ENCODE measurements at regions not wholly inside any gene's neighbourhood (a gene's known extent, or its start where the extent isn't known, plus 50 kb on each side); places are given as distances from the start of the nearest gene placed in this dataset.
A peak's percentile ranks its signal among the peaks of the same experiment; 100 is the strongest.
"Not testable (repeated sequence)": the region's sequence is repeated elsewhere in the genome, so short reads cannot be mapped to it uniquely, and the experiment has no call there.

- no peak for DNase-seq (ENCODE audit: low read depth in 2 of 2)
- no peak for TF ChIP-seq CTCF (IDR thresholded peaks at IDR 0.05; ENCODE audit: low read depth, low read length)
- H3K4me3 ChIP-seq (replicated peaks in 1 of 2; ENCODE audit: low read depth in 2 of 2, low read length in 2 of 2), result no peak overlapping the region
Measured at GRCh38 chr2:183543222-183543621, 419.0 kb downstream of the NUP35 start.

GRCh38 chr2:183543731-183544130 is 419.5 kb downstream of the NUP35 start:
- no peak overlapping the region for H3K4me3 ChIP-seq (replicated peaks in 1 of 2; ENCODE audit: low read depth in 2 of 2, low read length in 2 of 2)
- TF ChIP-seq CTCF (IDR thresholded peaks at IDR 0.05; ENCODE audit: low read depth, low read length), result no peak
- DNase-seq (ENCODE audit: low read depth in 2 of 2), result no peak

GRCh38 chr2:183546560-183547350 is 422.5 kb downstream of the NUP35 start:
- H3K4me3 ChIP-seq (replicated peaks in 1 of 2; ENCODE audit: low read depth in 2 of 2, low read length in 2 of 2); DNase-seq (ENCODE audit: low read depth in 2 of 2): not testable (repeated sequence)

GRCh38 chr2:183552716-183553115 is 428.5 kb downstream of the NUP35 start:
- TF ChIP-seq CTCF (IDR thresholded peaks at IDR 0.05; ENCODE audit: low read depth, low read length), result no peak
- no peak for DNase-seq (ENCODE audit: low read depth in 2 of 2)
- H3K4me3 ChIP-seq (replicated peaks in 1 of 2; ENCODE audit: low read depth in 2 of 2, low read length in 2 of 2), result no peak overlapping the region

- H3K4me3 ChIP-seq (replicated peaks in 1 of 2; ENCODE audit: low read depth in 2 of 2, low read length in 2 of 2), result no peak overlapping the region
- no peak for TF ChIP-seq CTCF (IDR thresholded peaks at IDR 0.05; ENCODE audit: low read depth, low read length)
- DNase-seq (ENCODE audit: low read depth in 2 of 2), result no peak
Measured at GRCh38 chr2:183564726-183565125, 440.5 kb downstream of the NUP35 start.

GRCh38 chr2:183575481-183575880 is 451.2 kb downstream of the NUP35 start:
- DNase-seq (ENCODE audit: low read depth in 2 of 2), result no peak
- no peak for TF ChIP-seq CTCF (IDR thresholded peaks at IDR 0.05; ENCODE audit: low read depth, low read length)
- H3K4me3 ChIP-seq (replicated peaks in 1 of 2; ENCODE audit: low read depth in 2 of 2, low read length in 2 of 2), result no peak overlapping the region

- peak in 1 of 2 donors; percentile 9 for DNase-seq (ENCODE audit: low read depth in 2 of 2)
- no peak overlapping the region for H3K4me3 ChIP-seq (replicated peaks in 1 of 2; ENCODE audit: low read depth in 2 of 2, low read length in 2 of 2)
- TF ChIP-seq CTCF (IDR thresholded peaks at IDR 0.05; ENCODE audit: low read depth, low read length), result no peak
Measured at GRCh38 chr2:183579686-183580085, 455.4 kb downstream of the NUP35 start.
